HG03575 (cell line): ENCODE measurements at regions not wholly inside any gene's neighbourhood (a gene's known extent, or its start where the extent isn't known, plus 50 kb on each side); places are given as distances from the start of the nearest gene placed in this dataset.
A peak's percentile ranks its signal among the peaks of the same experiment; 100 is the strongest.
"Not testable (repeated sequence)": the region's sequence is repeated elsewhere in the genome, so short reads cannot be mapped to it uniquely, and the experiment has no call there.

ENCODE experiments used
- ATAC-seq: cut with Tn5 transposase; IDR thresholded peaks from one replicate; pipeline ENCODE4 v1.9.1; 2021; ENCODE audit not compliant: unreplicated experiment, insufficient number of reproducible peaks, low FRiP score; ENCODE audit errors: extremely low read depth

GRCh38 chr6:104676679-104677078 is 183.0 kb downstream of the HACE1 start:
- not testable (repeated sequence) for ATAC-seq

- ATAC-seq: not testable (repeated sequence)
Observed at GRCh38 chr6:104675161-104675560, 184.6 kb downstream of the HACE1 start.

- ATAC-seq: not testable (repeated sequence)
Observed at GRCh38 chr6:104673078-104673477, 186.6 kb downstream of the HACE1 start.

- ATAC-seq: not testable (repeated sequence)
Observed at GRCh38 chr6:104671591-104671891, 188.2 kb downstream of the HACE1 start.

- ATAC-seq: not testable (repeated sequence)
Observed at GRCh38 chr6:104670834-104671590, 188.7 kb downstream of the HACE1 start.

- no peak for ATAC-seq
Observed at GRCh38 chr6:104669483-104669882, 190.2 kb downstream of the HACE1 start.

- ATAC-seq: no peak
Observed at GRCh38 chr6:104656235-104656634, 203.5 kb downstream of the HACE1 start.

- ATAC-seq: no peak
Observed at GRCh38 chr6:104653781-104654180, 205.9 kb downstream of the HACE1 start.

- ATAC-seq: no peak
Observed at GRCh38 chr6:104648347-104648746, 211.4 kb downstream of the HACE1 start.

- no peak for ATAC-seq
Observed at GRCh38 chr6:104644848-104645247, 214.9 kb downstream of the HACE1 start.

- ATAC-seq: no peak
Observed at GRCh38 chr6:104642871-104643270, 216.8 kb downstream of the HACE1 start.

GRCh38 chr6:104640761-104641160 is 219.0 kb downstream of the HACE1 start:
- no peak for ATAC-seq

- ATAC-seq: no peak
Observed at GRCh38 chr6:104640150-104640700, 219.5 kb downstream of the HACE1 start.

GRCh38 chr6:104639668-104640067 is 220.1 kb downstream of the HACE1 start:
- ATAC-seq: peak; percentile 96

- no peak for ATAC-seq
Observed at GRCh38 chr6:104638841-104639290, 220.9 kb downstream of the HACE1 start.

GRCh38 chr6:104633125-104633524 is 226.6 kb downstream of the HACE1 start:
- no peak for ATAC-seq

- ATAC-seq: no peak
Observed at GRCh38 chr6:104632588-104632987, 227.1 kb downstream of the HACE1 start.

GRCh38 chr6:104630955-104631354 is 228.8 kb downstream of the HACE1 start:
- no peak for ATAC-seq

- no peak for ATAC-seq
Observed at GRCh38 chr6:104630522-104630921, 229.2 kb downstream of the HACE1 start.

GRCh38 chr6:104629826-104630225 is 229.9 kb downstream of the HACE1 start:
- ATAC-seq: no peak

- ATAC-seq: no peak
Observed at GRCh38 chr6:104625536-104625935, 234.2 kb downstream of the HACE1 start.
